Thoracic aorta (tissue), 2 donors: ENCODE measurements at regions not wholly inside any gene's neighbourhood (a gene's known extent, or its start where the extent isn't known, plus 50 kb on each side); places are given as distances from the start of the nearest gene placed in this dataset.

ENCODE experiments used
- ATAC-seq: fragments of 150-250 bp; one replicate; pipeline ENCODE4 v1.8.0; 2017; ENCODE audit warnings: low read depth; ENCODE audit not compliant: insufficient number of reproducible peaks, low FRiP score
- DNase-seq: peaks from one replicate; pipeline ENCODE4 v3.0.0-alpha.2; 2020; ENCODE audit warnings: low spot score
- H3K27ac ChIP-seq, 2 donors: fragments of 200-600 bp; sonication (generic); 1 replicate in 1 of 2; 2 replicates in 1 of 2; pipeline ENCODE4 v1.5.1; 2016; ENCODE audit warnings: mild to moderate bottlenecking in 2 of 2, moderate library complexity in 2 of 2
- H3K27me3 ChIP-seq: fragments of 200-600 bp; sonication (generic); replicated peaks from 2 replicates; pipeline ENCODE4 v1.6.0; 2016; ENCODE audit warnings: mild to moderate bottlenecking; ENCODE audit not compliant: insufficient read depth
- H3K36me3 ChIP-seq: fragments of 200-600 bp; sonication (generic); one replicate; pipeline ENCODE4 v1.5.1; 2016
- H3K4me1 ChIP-seq, 2 donors: fragments of 200-600 bp; sonication (generic); 1 replicate in 1 of 2; 2 replicates in 1 of 2; pipeline versions ENCODE4 v1.5.1 to v1.6.0; 2016; ENCODE audit warnings: low read depth in 2 of 2, mild to moderate bottlenecking in 1 of 2; ENCODE audit not compliant: control insufficient read depth in 1 of 2
- H3K4me3 ChIP-seq: fragments of 200-600 bp; sonication (generic); 2 replicates; pipeline ENCODE4 v1.5.1; 2016; ENCODE audit warnings: mild to moderate bottlenecking
- H3K9me3 ChIP-seq: fragments of 200-600 bp; sonication (generic); 2 replicates; pipeline ENCODE4 v1.5.1; 2016
- CTCF ChIP-seq: fragments of 200-600 bp; sonication (generic); IDR thresholded peaks from one replicate; pipeline ENCODE4 v1.5.1; 2019; ENCODE audit warnings: antibody characterized with exemption

- Histone ChIP-seq H3K27me3 (no peaks in the 10 kb centered on the region), H3K36me3 (no peaks in the 10 kb centered on the region), H3K4me1 (no peaks in the 10 kb centered on the region), H3K27ac (no peak overlapping the region), H3K4me3 (no peak overlapping the region), H3K9me3 (no peaks in the 10 kb centered on the region)
- TF ChIP-seq CTCF = no peak
- ATAC-seq (no peak), DNase-seq (no peak)
Observed at GRCh38 chr2:147660680-147661079, 184.1 kb upstream of the ACVR2A start.

GRCh38 chr2:147659051-147659450 lies 185.8 kb upstream of the ACVR2A start:
- DNase-seq = no peak

GRCh38 chr2:147657086-147658000 lies 187.5 kb upstream of the ACVR2A start:
- DNase-seq (no peak), ATAC-seq (no peak)
- H3K4me1 ChIP-seq = no peaks in the 10 kb centered on the region

More at GRCh38 chr2:147659051-147659450, 185.8 kb upstream of the ACVR2A start:
- no peak for ATAC-seq
- Histone ChIP-seq H3K36me3 (no peaks in the 10 kb centered on the region), H3K9me3 (no peaks in the 10 kb centered on the region), H3K4me1 (no peaks in the 10 kb centered on the region), H3K27me3 (no peaks in the 10 kb centered on the region), H3K4me3 (no peak overlapping the region), H3K27ac (no peak overlapping the region)
- TF ChIP-seq CTCF = no peak

GRCh38 chr2:147649998-147650397 lies 194.8 kb upstream of the ACVR2A start:
- no peak for DNase-seq
- TF ChIP-seq CTCF = no peak

More at GRCh38 chr2:147657086-147658000, 187.5 kb upstream of the ACVR2A start:
- H3K27me3 ChIP-seq = no peaks in the 10 kb centered on the region
- no peak for TF ChIP-seq CTCF
- no peaks in the 10 kb centered on the region for H3K9me3 ChIP-seq
- no peaks in the 10 kb centered on the region for H3K36me3 ChIP-seq
- H3K27ac ChIP-seq = no peak overlapping the region
- no peak overlapping the region for H3K4me3 ChIP-seq

GRCh38 chr2:147649286-147649685 lies 195.5 kb upstream of the ACVR2A start:
- H3K27ac ChIP-seq = no peak overlapping the region
- TF ChIP-seq CTCF = no peak
- no peak overlapping the region for H3K4me3 ChIP-seq
- H3K4me1 ChIP-seq = no peaks in the 10 kb centered on the region
- ATAC-seq = no peak
- no peak for DNase-seq
- H3K9me3 ChIP-seq = no peaks in the 10 kb centered on the region
- H3K36me3 ChIP-seq = no peaks in the 10 kb centered on the region
- no peaks in the 10 kb centered on the region for H3K27me3 ChIP-seq

More at GRCh38 chr2:147649998-147650397, 194.8 kb upstream of the ACVR2A start:
- no peaks in the 10 kb centered on the region for H3K36me3 ChIP-seq
- H3K9me3 ChIP-seq = no peaks in the 10 kb centered on the region
- H3K27ac ChIP-seq = no peak overlapping the region
- no peak overlapping the region for H3K4me3 ChIP-seq
- H3K27me3 ChIP-seq = no peaks in the 10 kb centered on the region
- no peak for ATAC-seq
- no peaks in the 10 kb centered on the region for H3K4me1 ChIP-seq
